ENCODE measurements at regions not wholly inside any gene's neighbourhood (a gene's known extent, or its start where the extent isn't known, plus 50 kb on each side); places are given as distances from the start of the nearest gene placed in this dataset.
"Not testable (repeated sequence)": the region's sequence is repeated elsewhere in the genome, so short reads cannot be mapped to it uniquely, and the experiment has no call there.

DNA sequence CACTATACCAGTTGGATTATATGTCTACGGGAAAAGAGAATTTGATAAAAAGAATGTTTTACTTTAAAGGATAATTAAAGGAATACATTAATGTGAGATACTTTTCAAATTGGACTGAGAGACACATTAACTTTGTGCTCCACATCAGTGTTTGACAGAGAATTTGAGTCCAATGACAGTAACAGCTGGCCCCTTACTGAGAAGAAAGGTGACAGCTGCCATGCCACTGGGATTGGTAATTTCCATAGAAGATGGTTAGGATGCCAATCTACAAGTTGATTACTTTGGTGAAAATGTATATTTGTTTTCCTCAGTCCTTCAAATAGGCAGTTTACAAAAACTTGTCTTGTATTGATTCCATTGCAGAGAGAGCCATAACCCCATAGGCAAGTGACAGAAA is 578.4 kb downstream of the SLCO4C1 start:
- no peaks in the 10 kb centered on the region for H3K27me3 Mint-ChIP-seq (ENCODE audit: low read depth)
- no peaks in the 10 kb centered on the region for H3K36me3 Mint-ChIP-seq (ENCODE audit: low read depth)
- no peak for DNase-seq (ENCODE audit: low read depth, low spot score)
- H3K4me3 Mint-ChIP-seq, result no peak overlapping the region
- no peak overlapping the region for H3K27ac Mint-ChIP-seq (ENCODE audit: unreplicated experiment)
- peaks cover 3% of the 10 kb centered on the region for H3K9me3 Mint-ChIP-seq
- peaks cover 5% of the 10 kb centered on the region for H3K4me1 Mint-ChIP-seq
- TF ChIP-seq, protein P1, sequence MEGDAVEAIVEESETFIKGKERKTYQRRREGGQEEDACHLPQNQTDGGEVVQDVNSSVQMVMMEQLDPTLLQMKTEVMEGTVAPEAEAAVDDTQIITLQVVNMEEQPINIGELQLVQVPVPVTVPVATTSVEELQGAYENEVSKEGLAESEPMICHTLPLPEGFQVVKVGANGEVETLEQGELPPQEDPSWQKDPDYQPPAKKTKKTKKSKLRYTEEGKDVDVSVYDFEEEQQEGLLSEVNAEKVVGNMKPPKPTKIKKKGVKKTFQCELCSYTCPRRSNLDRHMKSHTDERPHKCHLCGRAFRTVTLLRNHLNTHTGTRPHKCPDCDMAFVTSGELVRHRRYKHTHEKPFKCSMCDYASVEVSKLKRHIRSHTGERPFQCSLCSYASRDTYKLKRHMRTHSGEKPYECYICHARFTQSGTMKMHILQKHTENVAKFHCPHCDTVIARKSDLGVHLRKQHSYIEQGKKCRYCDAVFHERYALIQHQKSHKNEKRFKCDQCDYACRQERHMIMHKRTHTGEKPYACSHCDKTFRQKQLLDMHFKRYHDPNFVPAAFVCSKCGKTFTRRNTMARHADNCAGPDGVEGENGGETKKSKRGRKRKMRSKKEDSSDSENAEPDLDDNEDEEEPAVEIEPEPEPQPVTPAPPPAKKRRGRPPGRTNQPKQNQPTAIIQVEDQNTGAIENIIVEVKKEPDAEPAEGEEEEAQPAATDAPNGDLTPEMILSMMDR (conservative IDR thresholded peaks at IDR 0.05), result no peak

DNA sequence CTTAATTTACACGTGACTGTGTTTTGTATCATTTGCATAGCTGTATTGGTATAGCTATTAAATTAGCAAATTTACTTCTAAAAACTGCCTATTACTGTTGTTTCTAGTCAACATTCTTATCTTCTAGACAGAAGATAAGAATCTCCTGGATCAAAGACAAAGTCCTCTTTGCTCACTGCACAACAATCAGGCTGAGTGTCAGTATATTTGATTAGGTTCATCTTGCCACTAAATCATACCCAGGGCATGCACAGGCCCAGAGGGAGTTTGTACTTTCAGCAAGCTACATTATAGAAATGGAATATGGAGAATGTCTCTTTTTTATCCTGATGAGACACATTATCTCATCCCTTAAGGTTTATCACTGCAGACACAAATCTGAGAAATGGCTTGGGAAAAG is 579.1 kb downstream of the SLCO4C1 start:
- H3K27me3 Mint-ChIP-seq (ENCODE audit: low read depth), result no peaks in the 10 kb centered on the region
- no peaks in the 10 kb centered on the region for H3K9me3 Mint-ChIP-seq
- no peak overlapping the region for H3K4me3 Mint-ChIP-seq
- DNase-seq (ENCODE audit: low read depth, low spot score), result no peak
- no peaks in the 10 kb centered on the region for H3K4me1 Mint-ChIP-seq
- TF ChIP-seq, protein P1 (conservative IDR thresholded peaks at IDR 0.05), result no peak
- H3K27ac Mint-ChIP-seq (ENCODE audit: unreplicated experiment), result no peak overlapping the region
- no peaks in the 10 kb centered on the region for H3K36me3 Mint-ChIP-seq (ENCODE audit: low read depth)

DNA sequence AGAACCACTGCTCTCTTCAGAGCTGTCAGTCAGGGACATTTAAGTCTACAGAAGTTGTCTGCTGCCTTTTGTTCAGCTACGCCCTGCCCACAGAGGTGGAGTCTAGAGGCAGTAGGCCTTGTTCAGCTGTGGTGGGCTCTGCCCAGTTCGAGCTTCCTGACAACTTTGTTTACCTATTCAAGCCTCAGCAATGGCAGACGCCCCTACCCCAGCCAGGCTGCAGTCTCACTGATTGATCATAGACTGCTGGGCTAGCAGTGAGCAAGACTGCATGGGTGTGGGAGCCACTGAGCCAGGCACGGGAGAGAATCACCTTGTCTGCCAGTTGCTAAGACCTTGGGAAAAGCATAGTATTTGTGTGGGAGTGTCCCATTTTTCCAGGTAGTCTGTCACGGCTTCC is 580.3 kb downstream of the SLCO4C1 start:
- DNase-seq (ENCODE audit: low read depth, low spot score); H3K27me3 Mint-ChIP-seq (ENCODE audit: low read depth); H3K4me1 Mint-ChIP-seq; H3K4me3 Mint-ChIP-seq; H3K9me3 Mint-ChIP-seq; H3K36me3 Mint-ChIP-seq (ENCODE audit: low read depth); H3K27ac Mint-ChIP-seq (ENCODE audit: unreplicated experiment): not testable (repeated sequence)

DNA sequence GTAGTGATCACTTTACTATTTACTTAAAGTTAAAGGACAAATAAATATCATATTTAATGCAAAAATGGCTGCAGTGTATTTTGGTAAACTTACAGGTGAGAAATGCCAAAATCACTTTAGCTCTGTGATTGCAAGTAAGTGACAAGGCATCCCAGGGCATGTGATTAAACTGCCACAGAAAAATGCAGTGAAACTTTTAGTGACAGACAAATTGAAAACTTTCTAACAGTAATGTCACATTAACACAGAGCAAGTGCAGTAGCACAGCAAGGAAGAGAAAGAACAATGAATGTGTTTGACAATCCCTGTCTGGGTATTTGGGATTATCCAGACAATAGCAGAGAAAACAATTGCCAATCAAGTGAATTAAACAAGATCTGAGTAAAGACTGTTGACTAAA is 606.8 kb downstream of the SLCO4C1 start:
- TF ChIP-seq, protein P1 (conservative IDR thresholded peaks at IDR 0.05), result no peak
- no peaks in the 10 kb centered on the region for H3K36me3 Mint-ChIP-seq (ENCODE audit: low read depth)
- H3K9me3 Mint-ChIP-seq, result no peaks in the 10 kb centered on the region
- H3K4me3 Mint-ChIP-seq, result no peak overlapping the region
- peaks cover 8% of the 10 kb centered on the region for H3K4me1 Mint-ChIP-seq
- H3K27me3 Mint-ChIP-seq (ENCODE audit: low read depth), result no peaks in the 10 kb centered on the region
- H3K27ac Mint-ChIP-seq (ENCODE audit: unreplicated experiment), result no peak overlapping the region
- no peak for DNase-seq (ENCODE audit: low read depth, low spot score)

DNA sequence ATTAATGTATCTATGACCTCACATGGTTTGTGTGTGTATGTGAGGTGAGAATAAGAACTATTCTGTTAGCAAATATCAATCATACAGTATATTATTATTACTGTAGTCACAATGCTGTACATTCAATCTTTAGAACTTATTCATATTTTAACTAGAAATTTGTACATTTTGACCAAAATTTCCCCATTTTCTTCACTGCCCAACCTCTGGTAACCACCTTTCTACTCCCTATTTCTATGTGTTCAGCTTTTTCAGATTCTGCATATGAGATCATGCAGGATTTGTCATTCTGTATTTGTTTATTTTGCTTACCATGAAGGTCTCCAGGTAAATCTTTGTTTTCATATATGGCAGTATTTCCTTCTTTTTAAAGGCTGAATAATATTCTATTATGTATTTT is 607.9 kb downstream of the SLCO4C1 start:
- H3K9me3 Mint-ChIP-seq, result no peaks in the 10 kb centered on the region
- DNase-seq (ENCODE audit: low read depth, low spot score), result no peak
- no peak overlapping the region for H3K4me3 Mint-ChIP-seq
- TF ChIP-seq, protein P1 (conservative IDR thresholded peaks at IDR 0.05), result no peak
- no peak overlapping the region for H3K27ac Mint-ChIP-seq (ENCODE audit: unreplicated experiment)
- no peaks in the 10 kb centered on the region for H3K36me3 Mint-ChIP-seq (ENCODE audit: low read depth)
- H3K27me3 Mint-ChIP-seq (ENCODE audit: low read depth), result no peaks in the 10 kb centered on the region
- peaks cover 8% of the 10 kb centered on the region for H3K4me1 Mint-ChIP-seq

DNA sequence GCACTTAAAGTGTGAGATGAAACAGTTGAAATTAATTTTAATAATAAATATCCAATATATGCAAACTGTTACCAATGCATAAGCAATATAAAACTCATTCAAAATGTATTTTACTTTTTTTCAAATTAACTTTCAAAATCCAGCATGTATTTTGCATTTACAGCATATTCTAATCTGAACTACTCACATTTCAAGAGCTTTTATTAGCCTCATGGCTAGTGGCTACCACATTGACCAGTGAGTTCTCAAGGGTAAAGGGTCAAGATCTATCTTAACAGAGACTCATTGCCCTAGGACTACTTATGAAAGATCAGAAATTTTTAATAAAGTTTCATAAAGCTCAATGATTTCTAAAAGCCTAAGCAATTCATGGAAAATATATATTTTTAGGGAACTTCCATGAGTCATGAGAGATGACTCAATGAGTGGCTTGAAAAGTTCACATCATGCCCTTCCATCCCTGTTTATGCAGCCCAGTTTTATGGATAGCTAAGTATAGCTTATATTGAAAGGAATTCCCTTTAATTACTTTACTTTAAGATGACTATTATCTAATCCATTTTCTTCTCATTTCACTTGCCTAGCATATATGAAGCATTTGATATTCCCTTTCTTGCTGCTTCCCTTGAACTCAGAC is 608.6 kb downstream of the SLCO4C1 start:
- H3K36me3 Mint-ChIP-seq (ENCODE audit: low read depth), result no peaks in the 10 kb centered on the region
- no peak for DNase-seq (ENCODE audit: low read depth, low spot score)
- H3K27me3 Mint-ChIP-seq (ENCODE audit: low read depth), result no peaks in the 10 kb centered on the region
- H3K27ac Mint-ChIP-seq (ENCODE audit: unreplicated experiment), result no peak overlapping the region
- H3K4me3 Mint-ChIP-seq, result no peak overlapping the region
- TF ChIP-seq, protein P1 (conservative IDR thresholded peaks at IDR 0.05), result no peak
- peaks cover 8% of the 10 kb centered on the region for H3K4me1 Mint-ChIP-seq
- no peaks in the 10 kb centered on the region for H3K9me3 Mint-ChIP-seq
